NCI-H748 (cell line): ENCODE measurements at regions not wholly inside any gene's neighbourhood (a gene's known extent, or its start where the extent isn't known, plus 50 kb on each side); places are given as distances from the start of the nearest gene placed in this dataset.
"Not testable (repeated sequence)": the region's sequence is repeated elsewhere in the genome, so short reads cannot be mapped to it uniquely, and the experiment has no call there.

Source experiments
- DNase-seq: peaks from one replicate; lab custom pipeline; 2025; ENCODE audit not compliant: unreplicated experiment; lab: John Stamatoyannopoulos, UW

DNA sequence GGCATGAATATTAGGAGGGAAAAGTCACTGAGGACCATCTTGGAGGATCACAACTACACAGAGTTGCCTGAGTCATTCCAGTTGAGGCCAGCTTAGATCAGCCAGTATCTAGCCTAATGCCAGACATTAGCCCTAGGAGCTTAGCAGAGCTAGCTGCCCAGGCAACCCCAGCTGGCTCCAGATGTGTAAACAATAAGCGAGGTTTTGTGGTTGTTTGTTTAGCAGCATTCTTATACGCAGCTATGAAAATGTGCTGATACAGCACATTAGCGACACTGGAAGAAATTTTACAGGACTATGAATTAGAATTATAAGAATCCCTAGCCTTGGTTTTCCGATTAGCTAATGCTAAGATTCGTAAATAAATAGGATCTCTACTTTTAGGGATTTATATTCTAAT lies 59.3 kb downstream of the BTBD3 start:
- DNase-seq: peak; percentile 36

GRCh38 chr20:11978496-11978895 lies 60.8 kb downstream of the BTBD3 start:
- peak; percentile 24 for DNase-seq

DNA sequence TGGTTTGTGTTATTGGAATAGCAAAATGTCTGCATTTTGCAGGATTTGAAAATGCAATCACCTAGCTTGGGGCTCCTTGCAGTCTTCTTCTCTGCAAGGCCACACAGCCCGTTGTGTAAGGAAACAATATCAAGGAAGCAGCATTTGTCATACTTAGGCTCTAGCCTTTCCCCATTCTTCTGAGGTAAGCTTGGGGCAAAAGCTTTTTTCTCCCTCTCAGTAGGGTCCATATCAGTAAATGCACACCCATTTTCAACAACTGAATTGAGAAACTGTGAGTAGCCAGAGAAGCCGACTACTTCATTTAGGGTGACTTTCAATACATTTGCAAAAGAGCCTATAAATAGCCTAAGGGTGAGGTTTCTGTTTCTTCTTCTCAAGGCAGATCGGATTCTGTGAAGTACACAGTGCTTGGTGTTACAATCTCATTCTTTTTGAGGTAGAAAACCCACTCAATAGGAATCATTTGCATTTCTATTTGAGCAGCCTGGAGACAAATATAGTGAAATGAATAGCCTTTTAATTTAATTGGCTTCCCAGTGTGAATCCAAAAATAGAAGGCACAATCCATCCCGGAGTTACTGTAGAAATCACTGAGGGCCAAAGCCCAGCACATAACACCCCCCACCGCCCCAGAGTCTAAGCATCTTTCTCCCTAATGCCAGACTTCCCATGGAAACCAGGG lies 61.8 kb downstream of the BTBD3 start:
- peak; percentile 80 for DNase-seq

GRCh38 chr20:11980263-11980662 lies 62.6 kb downstream of the BTBD3 start:
- DNase-seq: no peak

GRCh38 chr20:11981366-11981947 lies 63.8 kb downstream of the BTBD3 start:
- no peak for DNase-seq

GRCh38 chr20:11982289-11982954 lies 64.7 kb downstream of the BTBD3 start:
- no peak for DNase-seq

DNA sequence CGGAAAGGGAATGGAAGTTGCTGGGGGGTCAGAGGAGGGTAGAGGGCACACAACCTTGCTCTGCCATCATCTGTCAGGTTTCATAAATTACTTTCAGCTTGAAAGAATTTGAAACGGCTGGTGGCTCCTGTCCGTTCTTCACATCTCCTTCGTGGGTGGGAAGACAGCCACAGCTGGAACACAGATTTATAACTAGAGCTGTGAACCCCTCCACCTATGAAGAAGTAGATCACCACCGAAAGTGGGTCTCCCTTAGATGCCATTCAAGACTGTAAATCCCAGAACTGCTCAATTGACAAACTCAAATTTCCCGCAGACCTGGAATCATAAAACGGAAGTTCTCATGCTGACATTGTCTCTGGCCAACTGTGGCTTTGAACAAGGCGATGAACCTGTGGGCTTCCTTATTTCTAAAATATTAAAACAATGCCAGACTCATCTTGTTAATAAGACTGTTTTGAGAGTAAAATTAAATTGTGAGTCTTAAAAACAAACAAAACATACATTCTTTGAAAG lies 65.3 kb downstream of the BTBD3 start:
- no peak for DNase-seq

DNA sequence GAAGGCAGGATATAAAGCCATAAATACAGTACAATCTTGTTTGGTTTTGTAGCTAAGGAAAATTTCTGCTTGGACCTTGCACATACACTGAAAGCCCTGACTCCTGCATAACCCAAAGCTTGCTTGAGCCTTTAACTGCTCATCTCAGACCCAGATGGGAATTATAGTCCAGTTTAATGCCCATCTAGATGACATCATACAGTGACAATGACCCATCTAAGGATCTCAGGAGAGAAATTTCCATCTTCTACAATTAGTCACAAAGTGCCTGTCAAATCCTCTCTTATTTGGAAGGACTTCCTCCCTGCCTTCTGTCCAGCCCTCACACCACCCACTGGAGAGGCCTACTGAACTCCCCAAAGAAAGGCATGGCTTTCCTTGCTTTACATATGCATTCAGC lies 69.3 kb downstream of the BTBD3 start:
- no peak for DNase-seq

- no peak for DNase-seq
Measured at GRCh38 chr20:11987526-11987925, 69.8 kb downstream of the BTBD3 start.

DNA sequence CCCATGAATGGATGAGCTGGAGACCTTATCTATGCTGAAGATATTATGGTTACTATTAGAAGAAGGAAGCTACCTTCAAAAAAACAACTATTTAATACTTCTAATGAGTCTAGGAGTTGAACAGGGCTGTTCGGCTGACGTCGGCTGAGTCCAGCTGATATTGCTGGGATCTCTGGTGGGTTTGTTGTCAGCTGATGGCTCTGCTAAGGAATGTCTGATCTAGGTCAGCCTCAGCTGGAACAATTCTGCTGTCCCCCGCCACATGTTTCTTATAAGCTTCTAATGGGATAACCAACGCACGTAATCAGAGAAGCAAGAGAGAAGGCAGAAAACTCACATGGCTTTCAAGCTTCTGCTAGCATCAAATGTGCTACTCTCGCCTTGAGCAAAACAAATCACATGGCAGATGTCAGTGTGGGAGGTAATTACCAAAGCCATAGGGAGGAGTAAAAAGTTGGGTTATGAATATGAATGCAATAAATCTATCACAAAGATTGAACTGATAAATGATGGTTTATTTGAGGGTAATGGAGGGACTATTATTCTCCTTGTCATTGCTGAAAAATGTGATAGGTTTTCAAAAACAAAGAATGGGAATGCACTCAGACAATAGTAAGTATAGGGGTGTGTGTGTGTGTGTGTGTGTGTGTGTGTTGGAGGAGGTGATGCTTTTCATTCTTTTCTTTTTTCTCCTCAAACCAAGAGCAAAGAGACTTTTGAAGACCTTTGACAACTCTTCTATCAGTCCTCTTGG lies 71.5 kb downstream of the BTBD3 start:
- DNase-seq: no peak

- peak; percentile 32 for DNase-seq
Measured at GRCh38 chr20:11992426-11992825, 74.7 kb downstream of the BTBD3 start.

GRCh38 chr20:11993886-11994461 lies 76.3 kb downstream of the BTBD3 start:
- DNase-seq: peak; percentile 99

DNA sequence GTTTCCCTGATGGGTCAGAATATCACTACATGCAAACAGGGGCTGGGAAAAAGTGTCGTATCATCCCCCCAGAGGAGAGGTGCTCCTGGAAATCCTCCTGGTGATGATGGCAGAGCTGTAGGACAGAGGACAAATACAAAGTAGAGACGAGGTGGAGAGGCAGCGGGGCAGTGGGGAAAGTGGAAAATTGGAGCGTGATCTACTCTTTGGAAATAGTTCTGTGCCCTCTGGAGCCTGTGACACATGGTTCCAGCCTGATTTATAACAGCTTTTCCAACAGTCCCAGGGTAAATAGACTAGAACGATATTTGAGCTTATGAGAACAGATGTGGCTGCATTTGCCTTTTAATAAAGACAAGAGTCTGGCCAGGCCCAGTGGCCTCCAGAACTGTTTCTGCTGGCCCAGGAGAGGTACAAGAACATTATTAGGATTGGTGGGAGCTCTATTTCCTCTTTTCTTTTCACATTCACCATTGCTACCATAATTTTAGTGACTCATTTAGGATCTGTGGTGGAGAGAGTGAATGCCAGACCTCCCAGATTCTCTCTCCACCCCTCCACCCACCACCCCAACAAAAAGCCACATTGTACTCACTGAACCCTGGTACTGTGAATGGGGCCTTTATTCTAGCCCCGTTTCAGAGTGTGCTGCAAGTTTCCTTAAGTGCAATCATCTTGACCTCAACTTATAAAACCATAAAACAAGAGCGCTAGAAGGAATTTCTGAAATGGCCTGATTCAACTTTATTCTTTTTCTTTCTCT lies 78.3 kb downstream of the BTBD3 start:
- peak; percentile 30 for DNase-seq

- DNase-seq: not testable (repeated sequence)
Measured at GRCh38 chr20:12004776-12005175, 87.1 kb downstream of the BTBD3 start.

- DNase-seq: peak; percentile 85
Measured at GRCh38 chr20:12012241-12013222, 94.8 kb downstream of the BTBD3 start.

DNA sequence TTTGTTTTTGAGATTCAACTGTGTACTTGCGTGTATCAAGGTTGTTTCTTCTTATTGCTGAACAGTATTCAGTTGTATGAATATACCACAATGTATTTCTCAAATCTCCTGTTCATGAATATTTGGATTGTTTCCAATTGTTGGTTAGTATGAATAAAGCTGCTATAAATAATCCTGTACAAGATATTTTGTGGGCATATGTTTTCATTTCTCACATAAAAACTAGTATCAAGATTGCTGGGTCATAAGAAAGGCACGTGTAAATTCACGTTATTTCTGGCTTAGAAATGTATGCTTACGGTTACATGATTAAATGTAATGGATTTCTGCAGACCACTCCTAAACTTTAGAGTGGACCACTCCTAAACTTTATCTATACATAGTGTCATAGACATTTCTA lies 96.6 kb downstream of the BTBD3 start:
- no peak for DNase-seq

DNA sequence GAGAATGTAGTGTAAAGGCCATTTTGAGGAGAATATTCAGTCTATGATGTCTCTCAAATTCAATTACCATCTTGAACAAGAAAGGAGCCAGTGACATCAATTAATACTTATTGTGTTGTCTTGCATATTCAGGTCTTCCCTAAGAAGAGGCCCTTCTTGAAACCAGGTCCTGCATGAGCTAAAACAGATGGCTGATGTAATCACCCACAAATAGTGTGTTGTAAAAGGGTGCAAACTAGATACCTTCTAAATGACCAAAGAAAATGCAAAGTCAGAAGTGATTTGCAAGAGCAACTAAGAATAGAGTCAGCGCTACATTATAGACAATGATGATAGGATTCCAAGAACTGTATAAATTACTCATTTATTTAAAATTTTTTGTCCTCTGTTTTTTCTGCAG lies 97.0 kb downstream of the BTBD3 start:
- no peak for DNase-seq

- no peak for DNase-seq
Measured at GRCh38 chr20:12016291-12016690, 98.6 kb downstream of the BTBD3 start.

DNA sequence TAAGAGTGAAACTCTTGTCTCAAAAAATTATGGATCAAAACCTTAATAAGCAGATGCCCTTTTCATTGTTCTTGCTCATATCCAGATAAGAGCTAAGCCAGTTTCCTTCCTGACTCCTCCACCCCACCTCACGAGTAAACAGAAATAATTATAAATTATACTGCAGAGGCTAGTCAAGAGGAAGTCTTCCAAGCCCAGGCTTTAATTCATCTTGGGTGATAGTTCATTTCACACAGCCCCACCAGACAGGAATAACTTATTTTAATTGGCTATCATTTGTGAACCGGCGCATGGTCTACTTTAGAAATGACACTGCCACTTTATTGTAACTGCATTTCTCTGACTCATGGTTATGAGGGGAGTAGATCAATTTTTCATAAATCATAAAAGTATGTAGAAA lies 102.0 kb downstream of the BTBD3 start:
- DNase-seq: no peak
